ENCODE measurements at regions not wholly inside any gene's neighbourhood (a gene's known extent, or its start where the extent isn't known, plus 50 kb on each side); places are given as distances from the start of the nearest gene placed in this dataset.

DNA sequence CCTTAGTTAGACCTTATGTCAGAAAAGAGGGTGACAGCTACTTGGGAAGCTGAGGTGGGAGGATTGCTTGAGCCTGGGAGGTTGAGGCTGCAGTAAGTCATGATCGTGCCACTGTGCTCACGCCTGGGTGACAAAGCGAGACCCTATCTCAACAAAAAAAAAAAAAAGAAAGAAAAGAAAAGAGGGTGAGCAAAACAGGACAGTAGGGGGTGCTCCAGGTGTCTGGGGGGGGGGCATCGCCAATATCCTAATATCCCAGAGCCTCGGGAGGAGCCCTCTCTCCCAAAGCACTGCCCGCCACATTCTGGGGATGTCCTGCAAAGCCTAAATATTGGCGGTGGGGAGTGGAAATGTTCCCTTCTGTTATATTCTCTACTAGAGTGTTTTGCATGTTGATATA is 120.9 kb upstream of the TBL1X start (continued):
- TF ChIP-seq, protein P1, sequence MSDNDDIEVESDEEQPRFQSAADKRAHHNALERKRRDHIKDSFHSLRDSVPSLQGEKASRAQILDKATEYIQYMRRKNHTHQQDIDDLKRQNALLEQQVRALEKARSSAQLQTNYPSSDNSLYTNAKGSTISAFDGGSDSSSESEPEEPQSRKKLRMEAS (IDR thresholded peaks at IDR 0.05): no peak
- TF ChIP-seq SAP30 (IDR thresholded peaks at IDR 0.05; ENCODE audit: insufficient read depth, insufficient replicate concordance, low read length): no peak
- no peak for TF ChIP-seq TBP (IDR thresholded peaks at IDR 0.05; ENCODE audit: low read depth, low read length)
- no peak for TF ChIP-seq RAD21 (IDR thresholded peaks at IDR 0.05 in 1 of 2, conservative IDR thresholded peaks at IDR 0.05 in 1 of 2; ENCODE audit: low read depth in 2 of 2, low read length in 2 of 2)
- TF ChIP-seq TEAD4 (IDR thresholded peaks at IDR 0.05; ENCODE audit: low read depth, low read length): no peak
- TF ChIP-seq SP4 (IDR thresholded peaks at IDR 0.05; ENCODE audit: low read length): no peak
- no peak for TF ChIP-seq EGR1 (IDR thresholded peaks at IDR 0.05; ENCODE audit: borderline replicate concordance, low read depth, low read length)
- no peak for TF ChIP-seq HDAC6 (IDR thresholded peaks at IDR 0.05; ENCODE audit: low read depth, low read length)
